ENCODE measurements at regions not wholly inside any gene's neighbourhood (a gene's known extent, or its start where the extent isn't known, plus 50 kb on each side); places are given as distances from the start of the nearest gene placed in this dataset.

GRCh38 chr4:106614441-106614840, 245.9 kb upstream of the GIMD1 start:
- CTCF ChIA-PET (ENCODE audit: low intra/inter-chr PET ratio) = no interaction called here
- H3K27me3 ChIP-seq (ENCODE audit: control insufficient read depth in 2 of 2, insufficient read depth in 2 of 2, low read length in 2 of 2) = no peaks in the 10 kb centered on the region
- H3K9me1 ChIP-seq (ENCODE audit: control insufficient read depth, insufficient read depth, low read length) = no peaks in the 10 kb centered on the region
- H3K9ac ChIP-seq (ENCODE audit: insufficient read depth in 1 of 2, low read depth in 2 of 2, low read length in 2 of 2) = no peak overlapping the region
- FAIRE-seq (no peak), DNase-seq (ENCODE audit: extremely low read depth in 1 of 4, low spot score in 3 of 4) (no peak), ATAC-seq (no peak)
- H4K20me1 ChIP-seq (replicated peaks; ENCODE audit: control insufficient read depth, insufficient read depth, low read length) = no peaks in the 10 kb centered on the region
- H3K4me1 ChIP-seq (replicated peaks in 1 of 2; ENCODE audit: control insufficient read depth in 2 of 2, insufficient read depth in 2 of 2, low read length in 2 of 2) = no peaks in the 10 kb centered on the region
- no peak overlapping the region for H3K4me3 ChIP-seq
- BruUV-seq (replicated peaks) = no TSS peak
- TF ChIP-seq U2AF2 (optimal IDR thresholded peaks at IDR 0.05; ENCODE audit: low read depth, low read length) (no peak), PRPF4 (IDR thresholded peaks at IDR 0.05; ENCODE audit: insufficient read depth, low read depth, low read length, poor library complexity, severe bottlenecking) (no peak), PHF8 (IDR thresholded peaks at IDR 0.05; ENCODE audit: borderline replicate concordance, low read length) (no peak), ZBTB43 (CRISPR knock-in tag; IDR thresholded peaks at IDR 0.05) (no peak), FOXM1 (IDR thresholded peaks at IDR 0.05; ENCODE audit: low read depth) (no peak), FOXM1 (CRISPR knock-in tag; IDR thresholded peaks at IDR 0.05; ENCODE audit: low read depth) (no peak)
- no peaks in the 10 kb centered on the region for H3K79me2 ChIP-seq (ENCODE audit: control insufficient read depth, insufficient read depth, low read length)
- H2AFZ ChIP-seq (ENCODE audit: low read depth, low read length) = no peak overlapping the region
- intact Hi-C loops (cut with micrococcal nuclease) = no loop called here
- no peak overlapping the region for H3K4me2 ChIP-seq (ENCODE audit: insufficient read depth, low read length)
- WGBS (ENCODE audit: insufficient coverage, low coverage, missing lambda C conversion rate) = 2% methylated on average over 4 of the region's 4 CpGs
- no peak overlapping the region for H3K27ac ChIP-seq (ENCODE audit: extremely low read depth, low read depth, low read length)
- H3K36me3 ChIP-seq (ENCODE audit: control insufficient read depth, insufficient read depth, low read length) = no peaks in the 10 kb centered on the region
- H3K9me3 ChIP-seq (replicated peaks; ENCODE audit: control insufficient read depth, insufficient read depth, low read depth, low read length) = no peaks in the 10 kb centered on the region
- in situ Hi-C loops (cut with MboI) = no loop called here
- POLR2A ChIA-PET = interaction anchor here (0.7 kb wide), 1 partner anchor 17 kb away, joined by 3 read pairs; no protein-coding TSS in a partner anchor
